ENCODE measurements at regions not wholly inside any gene's neighbourhood (a gene's known extent, or its start where the extent isn't known, plus 50 kb on each side); places are given as distances from the start of the nearest gene placed in this dataset.

DNA sequence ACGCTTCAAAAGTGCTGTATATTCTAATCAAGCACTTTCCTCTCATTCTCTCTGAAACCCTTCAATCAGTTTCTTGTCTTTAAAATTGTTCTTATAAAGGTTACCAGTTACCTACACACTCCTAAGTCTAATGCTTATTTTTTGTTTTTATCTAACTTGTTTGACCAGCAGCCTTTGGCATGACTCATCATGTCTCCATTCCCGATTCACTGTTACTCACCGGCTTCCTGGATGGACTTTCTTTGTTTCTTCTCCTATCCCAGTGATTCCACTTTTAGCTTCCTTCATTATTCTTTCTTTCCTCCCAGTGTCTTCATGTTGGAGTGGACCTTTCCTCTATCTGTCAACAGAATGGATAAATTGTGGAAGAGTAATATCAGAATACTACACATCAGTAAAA, 368.6 kb upstream of the CCDC196 start:
- H3K4me1 ChIP-seq (ENCODE audit: insufficient read depth, low read length): no peaks in the 10 kb centered on the region
- ChIA-PET POLR2A (ENCODE audit: partially characterized antibody) (no interaction called here), CTCF (ENCODE audit: partially characterized antibody) (no interaction called here)
- Mint-ChIP-seq H3K36me3 (no peaks in the 10 kb centered on the region), H3K4me3 (peak overlapping the region in 1 of 8 donors; percentile 9), H3K4me1 (no peaks in the 10 kb centered on the region), H3K27ac (no peak overlapping the region), H3K9me3 (peaks cover 0 to 1% (median 0%) of the 10 kb centered on the region in 8 donors), H3K27me3 (peaks cover 3 to 7% of the 10 kb centered on the region in 2 donors)
- H3K36me3 ChIP-seq (ENCODE audit: insufficient read depth, low read length): no peaks in the 10 kb centered on the region
- no peaks in the 10 kb centered on the region for H3K27me3 ChIP-seq (ENCODE audit: insufficient read depth, low read length)
- no peak overlapping the region for H3K27ac ChIP-seq (ENCODE audit: low read depth, low read length)
- DNase-seq: no peak
- intact Hi-C loops (cut with micrococcal nuclease): no loop called here
- no peak overlapping the region for H3K4me3 ChIP-seq (ENCODE audit: low read length in 2 of 2)
- no peaks in the 10 kb centered on the region for H3K9me3 ChIP-seq (ENCODE audit: control insufficient read depth in 1 of 2, low read length in 2 of 2)

DNA sequence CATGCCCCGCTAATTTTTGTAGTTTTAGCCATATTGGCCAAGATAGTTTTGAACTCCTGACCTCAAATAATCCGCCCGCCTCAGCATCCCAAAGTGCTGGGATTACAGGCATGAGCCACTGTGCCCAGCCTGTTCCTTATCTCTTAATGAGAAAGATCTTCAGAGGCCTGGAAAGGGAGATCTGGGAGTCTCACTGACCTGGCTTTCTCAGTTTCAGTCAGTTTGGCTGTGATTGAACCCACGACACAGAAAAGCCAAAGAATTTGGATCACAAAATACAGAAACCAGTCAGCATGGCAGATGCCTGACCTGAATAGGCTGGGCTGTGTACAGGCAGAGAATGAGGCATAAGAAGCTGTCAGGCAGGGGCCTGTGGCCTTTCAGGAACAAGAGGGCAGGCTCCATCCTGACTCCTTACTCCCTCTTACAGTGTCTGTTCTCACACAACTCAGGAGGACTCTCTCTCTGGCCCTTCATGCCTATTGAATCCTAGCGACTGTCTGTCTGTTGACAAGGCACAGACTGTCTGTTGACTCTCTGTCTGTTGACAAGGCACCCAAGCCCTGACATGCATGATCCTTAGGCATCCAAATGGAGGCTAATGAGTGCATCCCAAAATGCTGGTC, 366.5 kb upstream of the CCDC196 start:
- H3K9me3 ChIP-seq (ENCODE audit: control insufficient read depth in 1 of 2, low read length in 2 of 2): no peaks in the 10 kb centered on the region
- no peak for DNase-seq
- Mint-ChIP-seq H3K9me3 (no peaks in the 10 kb centered on the region), H3K4me1 (no peaks in the 10 kb centered on the region), H3K4me3 (no peak overlapping the region), H3K27me3 (peaks cover 3 to 10% of the 10 kb centered on the region in 2 donors), H3K36me3 (no peaks in the 10 kb centered on the region), H3K27ac (no peak overlapping the region)
- CTCF ChIA-PET (ENCODE audit: partially characterized antibody): no interaction called here
- H3K27me3 ChIP-seq (ENCODE audit: insufficient read depth, low read length): no peaks in the 10 kb centered on the region
- no peak overlapping the region for H3K4me3 ChIP-seq (ENCODE audit: low read length in 2 of 2)
- H3K4me1 ChIP-seq (ENCODE audit: insufficient read depth, low read length): no peaks in the 10 kb centered on the region
- POLR2A ChIA-PET (ENCODE audit: partially characterized antibody): no interaction called here
- H3K27ac ChIP-seq (ENCODE audit: low read depth, low read length): no peak overlapping the region
- H3K36me3 ChIP-seq (ENCODE audit: insufficient read depth, low read length): no peaks in the 10 kb centered on the region
- intact Hi-C loops (cut with micrococcal nuclease): no loop called here

DNA sequence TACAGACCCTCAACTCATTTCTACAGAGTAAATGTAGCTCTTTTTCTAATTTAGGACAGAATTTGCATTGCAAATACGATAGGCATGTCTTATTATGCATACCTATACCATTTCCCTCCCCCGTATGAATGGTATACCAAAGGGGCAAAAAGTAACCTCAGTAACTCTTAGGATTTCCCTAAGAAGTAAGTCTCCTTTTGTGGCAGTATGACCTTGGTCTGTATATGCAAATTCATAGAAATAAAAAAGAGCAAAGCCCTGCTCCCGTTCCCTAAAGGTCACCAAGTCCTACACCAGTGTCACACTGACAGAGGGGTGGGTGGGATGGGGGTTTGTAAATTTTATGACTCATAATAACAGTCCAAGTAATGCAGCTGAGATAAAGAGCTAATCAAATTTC, 365.8 kb upstream of the CCDC196 start:
- DNase-seq: no peak
- H3K36me3 ChIP-seq (ENCODE audit: insufficient read depth, low read length): no peaks in the 10 kb centered on the region
- no peaks in the 10 kb centered on the region for H3K4me1 ChIP-seq (ENCODE audit: insufficient read depth, low read length)
- CTCF ChIA-PET (ENCODE audit: partially characterized antibody): no interaction called here
- H3K27ac ChIP-seq (ENCODE audit: low read depth, low read length): no peak overlapping the region
- Mint-ChIP-seq H3K9me3 (no peaks in the 10 kb centered on the region), H3K36me3 (no peaks in the 10 kb centered on the region), H3K27ac (no peak overlapping the region), H3K27me3 (peaks cover 3 to 10% of the 10 kb centered on the region in 2 donors), H3K4me1 (no peaks in the 10 kb centered on the region), H3K4me3 (no peak overlapping the region)
- H3K27me3 ChIP-seq (ENCODE audit: insufficient read depth, low read length): no peaks in the 10 kb centered on the region
- H3K9me3 ChIP-seq (ENCODE audit: control insufficient read depth in 1 of 2, low read length in 2 of 2): no peaks in the 10 kb centered on the region
- no peak overlapping the region for H3K4me3 ChIP-seq (ENCODE audit: low read length in 2 of 2)
- intact Hi-C loops (cut with micrococcal nuclease): no loop called here
- POLR2A ChIA-PET (ENCODE audit: partially characterized antibody): no interaction called here

DNA sequence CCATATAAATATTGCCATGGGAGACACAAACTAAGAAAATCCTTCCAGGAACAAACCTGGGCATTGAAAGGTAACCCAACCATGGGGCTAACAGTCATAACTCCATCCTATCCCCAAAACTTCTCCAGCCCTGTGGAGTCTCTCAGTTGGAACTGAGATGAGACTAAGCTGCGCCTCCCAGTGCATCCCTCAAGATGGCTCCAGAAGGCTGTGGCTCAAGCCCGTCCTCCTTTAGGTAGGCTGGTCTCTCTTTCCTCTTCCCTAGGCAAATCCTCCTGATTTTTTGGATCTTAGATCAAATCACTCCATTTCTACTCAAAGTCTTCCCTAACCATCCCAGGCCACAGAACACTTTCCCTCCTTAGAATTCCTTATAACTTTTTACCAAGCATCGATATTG, 364.3 kb upstream of the CCDC196 start:
- no peak for DNase-seq

DNA sequence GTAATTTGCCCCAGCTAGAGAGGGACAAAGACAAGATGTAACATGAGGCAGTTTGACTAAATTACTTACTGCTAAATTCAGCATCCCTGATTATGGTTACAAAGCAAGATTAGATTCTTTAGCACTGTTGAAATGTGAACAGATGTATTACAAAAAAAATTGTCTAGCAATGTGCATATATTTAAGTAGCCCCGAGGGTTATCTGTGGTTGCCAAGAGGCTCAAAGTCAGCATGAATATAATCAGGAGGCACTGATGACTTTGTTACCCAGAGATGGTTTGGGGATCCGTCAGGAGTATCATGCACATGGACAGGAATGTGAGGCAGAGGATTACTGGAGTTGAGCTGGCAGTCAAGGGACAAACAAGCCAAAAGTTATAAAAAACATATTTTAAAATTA, 356.9 kb upstream of the CCDC196 start:
- CTCF ChIA-PET (ENCODE audit: partially characterized antibody): no interaction called here
- H3K4me3 ChIP-seq (ENCODE audit: low read length in 2 of 2): no peak overlapping the region
- Mint-ChIP-seq H3K4me3 (no peak overlapping the region), H3K4me1 (no peaks in the 10 kb centered on the region), H3K27ac (no peak overlapping the region), H3K9me3 (peaks cover 0 to 2% (median 0%) of the 10 kb centered on the region in 8 donors), H3K36me3 (no peaks in the 10 kb centered on the region), H3K27me3 (no peaks in the 10 kb centered on the region)
- POLR2A ChIA-PET (ENCODE audit: partially characterized antibody): no interaction called here
- H3K36me3 ChIP-seq (ENCODE audit: insufficient read depth, low read length): no peaks in the 10 kb centered on the region
- intact Hi-C loops (cut with micrococcal nuclease): no loop called here
- H3K27me3 ChIP-seq (ENCODE audit: insufficient read depth, low read length): no peaks in the 10 kb centered on the region
- DNase-seq: no peak
- H3K9me3 ChIP-seq (ENCODE audit: control insufficient read depth in 1 of 2, low read length in 2 of 2): no peaks in the 10 kb centered on the region
- no peak overlapping the region for H3K27ac ChIP-seq (ENCODE audit: low read depth, low read length)
- H3K4me1 ChIP-seq (ENCODE audit: insufficient read depth, low read length): no peaks in the 10 kb centered on the region

More for the DNA sequence above, 364.3 kb upstream of the CCDC196 start:
- peaks cover 3 to 8% of the 10 kb centered on the region in 2 donors for H3K27me3 Mint-ChIP-seq
- H3K36me3 Mint-ChIP-seq: no peaks in the 10 kb centered on the region
- CTCF ChIA-PET (ENCODE audit: partially characterized antibody): no interaction called here
- intact Hi-C loops (cut with micrococcal nuclease): no loop called here
- no peaks in the 10 kb centered on the region for H3K36me3 ChIP-seq (ENCODE audit: insufficient read depth, low read length)
- H3K4me1 ChIP-seq (ENCODE audit: insufficient read depth, low read length): no peaks in the 10 kb centered on the region
- H3K27ac Mint-ChIP-seq: no peak overlapping the region
- H3K9me3 ChIP-seq (ENCODE audit: control insufficient read depth in 1 of 2, low read length in 2 of 2): no peaks in the 10 kb centered on the region
- no peak overlapping the region for H3K4me3 ChIP-seq (ENCODE audit: low read length in 2 of 2)
- H3K4me1 Mint-ChIP-seq: no peaks in the 10 kb centered on the region
- no peak overlapping the region for H3K27ac ChIP-seq (ENCODE audit: low read depth, low read length)
- H3K9me3 Mint-ChIP-seq: peaks cover 0 to 2% (median 0%) of the 10 kb centered on the region in 8 donors
- POLR2A ChIA-PET (ENCODE audit: partially characterized antibody): no interaction called here
- H3K27me3 ChIP-seq (ENCODE audit: insufficient read depth, low read length): no peaks in the 10 kb centered on the region
- no peak overlapping the region for H3K4me3 Mint-ChIP-seq

DNA sequence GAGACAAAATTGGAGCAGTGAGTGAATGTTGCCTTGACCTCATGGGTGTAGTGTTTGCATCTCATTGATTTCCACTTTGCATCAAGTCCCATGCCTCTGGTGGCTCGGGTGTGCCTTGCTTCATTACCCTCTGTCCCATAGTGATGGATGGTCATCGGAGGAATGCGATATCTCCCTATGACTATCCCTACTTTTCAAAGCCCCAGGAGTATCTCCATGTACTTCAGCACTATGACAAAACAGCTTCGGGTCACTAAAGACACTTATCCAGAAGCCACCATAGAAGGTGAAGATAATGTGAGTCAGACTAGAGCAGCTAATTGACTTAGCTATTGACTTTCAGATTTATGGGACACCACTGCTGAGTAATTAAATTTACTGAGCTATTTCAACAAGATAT, 355.1 kb upstream of the CCDC196 start:
- no peak for DNase-seq
- Histone ChIP-seq H3K9me3 (ENCODE audit: control insufficient read depth in 1 of 2, low read length in 2 of 2) (no peaks in the 10 kb centered on the region), H3K36me3 (ENCODE audit: insufficient read depth, low read length) (no peaks in the 10 kb centered on the region), H3K4me1 (ENCODE audit: insufficient read depth, low read length) (no peaks in the 10 kb centered on the region), H3K27ac (ENCODE audit: low read depth, low read length) (no peak overlapping the region), H3K27me3 (ENCODE audit: insufficient read depth, low read length) (no peaks in the 10 kb centered on the region), H3K4me3 (ENCODE audit: low read length in 2 of 2) (no peak overlapping the region)
- Mint-ChIP-seq H3K36me3 (no peaks in the 10 kb centered on the region), H3K27me3 (no peaks in the 10 kb centered on the region), H3K27ac (no peak overlapping the region), H3K4me1 (no peaks in the 10 kb centered on the region), H3K9me3 (peaks cover 0 to 1% (median 0%) of the 10 kb centered on the region in 8 donors), H3K4me3 (no peak overlapping the region)
- ChIA-PET CTCF (ENCODE audit: partially characterized antibody) (no interaction called here), POLR2A (ENCODE audit: partially characterized antibody) (no interaction called here)
- intact Hi-C loops (cut with micrococcal nuclease): no loop called here

DNA sequence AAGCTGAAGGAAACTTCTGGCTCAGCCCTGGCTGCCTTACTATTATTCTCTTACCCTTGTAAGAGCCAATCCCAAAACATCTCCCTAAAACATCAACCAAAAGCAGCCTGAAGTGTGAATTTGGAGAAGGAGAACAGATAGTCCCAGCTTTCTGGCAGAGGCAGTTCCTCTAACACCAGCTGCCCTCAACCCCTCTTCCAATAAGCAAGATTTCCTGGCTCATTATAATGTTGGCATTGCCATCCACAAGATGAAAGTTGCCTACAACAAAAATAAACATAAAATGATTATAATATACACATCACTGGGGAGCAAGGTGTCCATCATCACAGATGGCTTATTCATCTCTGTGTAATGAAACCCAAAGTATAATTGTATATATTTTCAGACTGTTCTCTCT, 352.5 kb upstream of the CCDC196 start:
- H3K4me1 Mint-ChIP-seq: no peaks in the 10 kb centered on the region
- CTCF ChIA-PET (ENCODE audit: partially characterized antibody): no interaction called here
- H3K9me3 Mint-ChIP-seq: no peaks in the 10 kb centered on the region
- no peak overlapping the region for H3K27ac ChIP-seq (ENCODE audit: low read depth, low read length)
- no peak overlapping the region for H3K27ac Mint-ChIP-seq
- intact Hi-C loops (cut with micrococcal nuclease): no loop called here
- no peaks in the 10 kb centered on the region for H3K27me3 Mint-ChIP-seq
- no peaks in the 10 kb centered on the region for H3K4me1 ChIP-seq (ENCODE audit: insufficient read depth, low read length)
- no peak for DNase-seq
- H3K4me3 Mint-ChIP-seq: no peak overlapping the region
- H3K27me3 ChIP-seq (ENCODE audit: insufficient read depth, low read length): no peaks in the 10 kb centered on the region
- POLR2A ChIA-PET (ENCODE audit: partially characterized antibody): no interaction called here
- no peaks in the 10 kb centered on the region for H3K9me3 ChIP-seq (ENCODE audit: control insufficient read depth in 1 of 2, low read length in 2 of 2)
- no peak overlapping the region for H3K4me3 ChIP-seq (ENCODE audit: low read length in 2 of 2)
- H3K36me3 Mint-ChIP-seq: no peaks in the 10 kb centered on the region
- no peaks in the 10 kb centered on the region for H3K36me3 ChIP-seq (ENCODE audit: insufficient read depth, low read length)

DNA sequence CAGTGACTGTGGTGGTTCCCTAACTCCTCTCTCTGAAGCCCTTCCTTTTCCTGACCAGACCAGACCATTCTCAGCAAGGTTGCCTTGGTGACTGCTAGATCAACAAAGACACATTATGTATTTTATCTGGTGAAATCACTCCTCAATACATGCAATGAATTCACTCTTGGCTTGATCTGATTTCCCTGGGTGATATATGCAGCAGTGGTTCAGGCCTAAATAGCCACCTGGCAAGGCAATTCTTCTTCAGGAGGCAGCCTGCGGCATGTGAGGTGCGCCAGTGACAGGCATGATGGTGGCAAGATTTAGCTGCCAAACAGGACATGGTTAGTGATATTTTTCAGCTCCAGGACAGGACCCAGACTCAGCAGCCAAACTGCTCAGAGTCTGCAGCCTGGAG, 350.3 kb upstream of the CCDC196 start:
- H3K36me3 ChIP-seq (ENCODE audit: insufficient read depth, low read length): no peaks in the 10 kb centered on the region
- Mint-ChIP-seq H3K4me1 (no peaks in the 10 kb centered on the region), H3K9me3 (no peaks in the 10 kb centered on the region), H3K36me3 (no peaks in the 10 kb centered on the region), H3K27me3 (no peaks in the 10 kb centered on the region), H3K27ac (no peak overlapping the region), H3K4me3 (no peak overlapping the region)
- peaks cover 8% of the 10 kb centered on the region for H3K4me1 ChIP-seq (ENCODE audit: insufficient read depth, low read length)
- no peak overlapping the region for H3K27ac ChIP-seq (ENCODE audit: low read depth, low read length)
- no peak for DNase-seq
- H3K27me3 ChIP-seq (ENCODE audit: insufficient read depth, low read length): no peaks in the 10 kb centered on the region
- intact Hi-C loops (cut with micrococcal nuclease): no loop called here
- ChIA-PET CTCF (ENCODE audit: partially characterized antibody) (no interaction called here), POLR2A (ENCODE audit: partially characterized antibody) (no interaction called here)
- no peak overlapping the region for H3K4me3 ChIP-seq (ENCODE audit: low read length in 2 of 2)
- no peaks in the 10 kb centered on the region for H3K9me3 ChIP-seq (ENCODE audit: control insufficient read depth in 1 of 2, low read length in 2 of 2)

All from CD4-positive, alpha-beta memory T cell (primary cell).